Activated T-helper 1 cell treated with anti-CD3 and anti-CD28 coated beads, Interleukin-2, amount 50 U/mL, for 16 hours (primary cell): ENCODE measurements at regions not wholly inside any gene's neighbourhood (a gene's known extent, or its start where the extent isn't known, plus 50 kb on each side); places are given as distances from the start of the nearest gene placed in this dataset.
"Not testable (repeated sequence)": the region's sequence is repeated elsewhere in the genome, so short reads cannot be mapped to it uniquely, and the experiment has no call there.

Source experiments
- DNase-seq, 2 donors: peaks; one replicate each; pipeline ENCODE4 v3.0.0-alpha.2; 2020; ENCODE audit warnings: low read depth in 1 of 2, low spot score in 1 of 2

GRCh38 chr5:39526914-39527477 is 102.2 kb upstream of the DAB2 start:
- no peak for DNase-seq

GRCh38 chr5:39525781-39526180 is 101.0 kb upstream of the DAB2 start:
- not testable (repeated sequence) for DNase-seq

DNA sequence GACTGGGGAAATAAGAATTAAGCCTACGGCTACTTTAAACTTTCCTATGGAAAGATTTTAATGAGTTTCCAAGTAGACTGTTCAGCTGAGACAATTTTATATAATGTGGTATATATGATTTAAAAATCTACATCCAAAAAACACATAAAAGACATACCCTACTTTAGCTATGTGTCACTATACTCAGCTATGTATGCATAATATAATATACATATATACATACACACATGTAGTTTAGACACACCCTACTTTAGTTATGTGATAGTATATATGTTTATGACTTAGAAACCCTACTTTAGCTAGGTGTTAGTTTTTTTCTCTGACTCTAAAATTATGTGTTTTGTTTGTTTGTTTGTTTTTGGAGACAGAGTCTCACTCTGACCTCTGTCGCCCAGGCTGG is 100.5 kb upstream of the DAB2 start:
- DNase-seq = no peak

DNA sequence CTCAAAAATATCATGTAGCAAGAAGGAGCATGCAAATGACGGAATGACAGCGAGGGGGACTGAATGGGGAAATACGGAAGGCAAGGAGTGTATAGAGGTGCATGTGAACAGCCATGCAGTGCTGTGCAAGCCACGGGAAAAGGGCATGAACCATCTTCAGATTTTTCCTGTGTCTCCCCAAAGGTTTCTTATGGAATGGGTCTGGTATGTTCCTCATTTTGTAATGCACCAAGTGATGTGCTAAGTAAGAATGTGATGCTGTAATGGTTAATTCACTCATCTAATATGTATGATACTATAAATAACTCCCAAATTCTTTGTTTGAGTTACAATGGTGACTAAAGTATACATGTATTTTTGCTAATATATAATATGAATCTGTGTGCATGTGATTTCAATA is 99.0 kb upstream of the DAB2 start:
- DNase-seq = no peak

DNA sequence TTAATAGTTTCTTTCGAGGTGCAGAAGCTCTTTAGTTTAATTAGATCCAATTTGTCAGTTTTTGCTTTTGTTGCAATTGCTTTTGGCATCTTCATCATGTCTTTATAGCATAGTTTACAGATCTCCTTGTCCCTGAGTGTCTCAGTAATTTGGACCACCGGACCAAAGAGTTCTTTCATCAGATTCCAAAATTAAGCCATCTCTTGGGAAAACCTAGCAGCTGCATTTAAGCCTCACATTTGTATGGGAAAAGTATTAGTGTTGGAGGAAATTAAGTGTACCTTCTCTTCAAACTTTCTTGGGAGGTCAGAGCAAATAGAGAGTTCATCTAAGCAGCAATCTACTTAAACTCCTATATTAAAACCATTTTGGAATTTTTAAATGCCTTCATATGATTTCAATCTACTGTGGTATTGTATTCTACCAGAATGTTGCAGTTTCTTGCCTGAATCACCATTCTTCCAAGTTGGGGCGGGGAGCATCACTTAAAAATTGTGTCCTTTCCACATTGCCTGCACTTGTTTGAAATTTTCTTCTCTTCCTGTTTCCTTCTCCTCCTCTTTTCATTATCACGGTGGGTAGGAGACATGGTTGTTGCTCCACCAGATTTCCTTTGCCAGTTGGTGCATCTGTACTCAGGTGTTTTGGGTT is 97.3 kb upstream of the DAB2 start:
- no peak for DNase-seq

DNA sequence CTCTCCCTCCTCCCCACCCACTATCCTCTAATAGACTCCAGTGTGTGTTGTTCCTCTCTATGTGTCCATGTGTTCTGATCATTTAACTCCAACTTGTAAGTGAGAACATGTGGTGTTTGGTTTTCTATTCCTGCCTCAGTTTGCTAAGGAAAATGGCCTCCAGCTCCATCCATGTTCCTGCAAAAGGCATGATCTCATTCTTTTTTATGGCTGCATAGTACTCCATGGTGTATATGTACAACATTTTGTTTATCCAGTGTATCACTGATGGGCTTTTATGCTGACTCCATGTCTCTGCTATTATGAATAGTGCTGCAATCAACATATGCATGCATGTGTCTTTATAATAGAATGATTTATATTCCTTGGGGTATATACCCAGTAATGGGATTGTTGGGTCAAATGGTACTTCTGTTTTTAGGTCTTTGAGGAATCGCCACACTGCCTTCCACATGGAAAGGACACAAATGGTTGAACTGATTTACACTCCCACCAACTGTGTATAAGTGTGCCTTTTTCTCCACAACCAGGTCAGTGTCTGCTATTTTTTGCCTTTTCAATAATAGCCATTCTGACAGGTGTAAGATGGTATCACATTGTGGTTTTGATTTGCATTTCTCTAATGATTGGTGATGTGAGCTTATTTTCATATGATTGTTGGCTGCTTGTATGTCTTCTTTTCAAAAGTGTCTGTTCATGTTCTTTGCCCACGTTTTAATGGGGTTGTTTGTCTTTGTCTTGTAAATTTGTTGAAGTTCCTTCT is 96.5 kb upstream of the DAB2 start:
- no peak for DNase-seq

DNA sequence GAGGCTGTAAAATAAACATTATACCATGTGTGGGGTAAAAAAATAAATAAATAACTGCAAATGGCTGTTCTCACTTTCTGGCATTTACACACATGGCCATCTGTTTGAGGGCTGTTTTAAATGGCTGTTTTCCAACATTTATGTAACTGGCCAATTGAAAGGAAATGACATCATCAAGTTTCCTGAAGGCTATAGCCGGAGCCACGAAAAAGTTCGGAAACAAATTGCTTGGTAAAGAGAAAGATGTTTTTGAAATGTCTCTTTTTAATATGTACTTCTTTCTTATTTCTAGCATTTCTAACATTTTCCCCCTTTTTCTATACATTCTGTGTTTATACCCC is 95.4 kb upstream of the DAB2 start:
- no peak for DNase-seq

DNA sequence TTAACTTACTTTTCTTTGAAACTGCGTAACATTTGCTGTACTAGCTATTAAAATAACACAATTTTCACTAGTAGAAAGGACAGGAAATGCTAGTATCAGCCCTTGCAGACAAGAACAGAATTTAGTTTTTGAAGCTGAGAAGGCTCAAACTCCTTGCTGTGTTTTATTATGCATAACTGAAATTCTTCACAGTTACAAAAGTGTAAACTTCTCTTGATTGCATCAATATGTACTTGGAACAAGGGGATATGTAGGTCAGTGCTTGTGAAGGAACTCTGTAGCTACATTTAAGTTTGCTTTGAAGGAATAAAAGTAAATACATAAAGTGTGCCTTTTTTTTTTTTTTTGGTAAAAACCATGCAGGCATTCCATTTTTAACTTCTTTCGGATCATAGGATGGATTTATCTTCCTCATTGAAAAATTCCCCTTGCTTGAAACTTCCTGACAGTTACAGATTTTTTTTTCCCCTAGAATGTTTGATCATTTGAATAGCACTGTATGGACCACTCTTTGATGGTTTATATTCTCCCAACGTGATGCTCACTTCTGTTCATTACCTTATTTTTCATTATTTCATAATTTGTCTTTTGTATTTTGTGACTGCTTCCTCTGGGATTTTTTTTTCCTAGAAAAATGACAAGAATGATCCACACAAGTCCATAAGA is 94.9 kb upstream of the DAB2 start:
- no peak for DNase-seq

DNA sequence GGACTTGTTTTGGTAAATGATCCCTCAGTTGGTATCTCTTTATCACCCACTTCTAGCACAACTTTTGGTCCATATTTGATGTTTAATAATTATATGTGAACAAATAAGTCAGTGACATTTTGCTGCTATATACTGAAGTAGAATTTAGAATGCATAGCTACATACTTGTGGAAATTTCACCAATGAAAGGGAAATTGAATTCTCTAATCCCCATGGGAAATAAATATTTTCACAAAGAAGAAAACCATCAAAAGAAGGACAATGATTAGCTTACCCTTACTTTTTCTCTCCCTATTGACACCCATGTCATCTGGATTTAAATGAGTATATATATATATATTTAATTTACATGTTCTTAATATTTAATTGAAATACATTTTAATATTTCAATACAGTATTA is 94.3 kb upstream of the DAB2 start:
- DNase-seq = no peak

DNA sequence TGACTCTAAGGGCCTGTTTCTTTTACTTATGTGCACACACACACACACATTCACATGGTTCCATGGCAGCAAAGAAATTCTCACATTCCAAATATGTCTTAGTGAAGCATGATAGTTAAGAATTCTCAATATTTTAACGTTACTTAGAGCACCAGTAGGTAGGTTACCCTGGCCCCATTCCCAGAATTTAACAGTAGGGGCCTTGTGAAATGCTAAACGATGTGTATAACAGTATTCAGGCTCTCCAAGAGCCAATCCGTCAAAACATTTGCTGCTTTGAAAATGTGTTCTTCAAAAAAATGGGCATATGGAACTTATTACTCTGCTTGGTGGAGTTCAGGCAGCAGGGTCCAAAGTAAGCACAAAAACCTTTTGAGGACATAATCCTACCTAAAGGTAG is 93.7 kb upstream of the DAB2 start:
- no peak for DNase-seq

DNA sequence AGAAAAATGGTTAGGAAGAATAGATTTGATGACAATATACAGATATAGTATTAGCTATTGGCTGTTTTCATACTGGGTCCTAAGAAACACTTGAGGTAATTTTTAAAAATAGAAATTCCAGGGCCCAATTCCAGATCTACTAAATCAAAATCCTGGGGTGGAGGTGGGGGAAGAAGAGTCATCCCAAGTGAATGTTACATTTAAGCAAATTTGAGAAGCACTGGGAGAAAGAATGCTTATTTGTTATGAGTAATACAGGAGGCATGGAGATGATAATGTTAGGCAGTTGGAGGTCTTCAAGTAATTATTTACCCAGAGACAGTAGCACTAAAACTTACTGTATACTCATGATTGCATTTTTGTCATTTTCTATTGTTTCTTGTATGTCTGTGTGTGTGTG is 93.0 kb upstream of the DAB2 start:
- no peak for DNase-seq

DNA sequence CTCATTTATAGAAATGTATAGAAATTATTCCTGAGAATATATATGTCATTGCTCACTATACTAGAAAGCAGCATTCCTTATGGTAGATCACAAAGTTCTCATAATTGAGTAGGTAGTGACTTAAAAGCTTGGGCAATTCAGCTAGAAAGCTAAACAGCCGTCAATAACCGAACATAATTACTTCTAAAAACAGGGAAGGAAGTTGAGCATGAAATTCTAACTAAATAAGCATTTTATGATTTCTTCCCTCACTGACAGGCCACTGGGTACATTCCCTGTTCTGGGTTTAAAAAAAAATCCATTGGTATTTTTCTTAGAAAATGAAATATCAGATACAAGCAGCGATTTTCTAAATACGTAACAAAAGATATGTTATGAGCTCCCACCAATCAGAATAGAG is 91.1 kb upstream of the DAB2 start:
- no peak for DNase-seq

DNA sequence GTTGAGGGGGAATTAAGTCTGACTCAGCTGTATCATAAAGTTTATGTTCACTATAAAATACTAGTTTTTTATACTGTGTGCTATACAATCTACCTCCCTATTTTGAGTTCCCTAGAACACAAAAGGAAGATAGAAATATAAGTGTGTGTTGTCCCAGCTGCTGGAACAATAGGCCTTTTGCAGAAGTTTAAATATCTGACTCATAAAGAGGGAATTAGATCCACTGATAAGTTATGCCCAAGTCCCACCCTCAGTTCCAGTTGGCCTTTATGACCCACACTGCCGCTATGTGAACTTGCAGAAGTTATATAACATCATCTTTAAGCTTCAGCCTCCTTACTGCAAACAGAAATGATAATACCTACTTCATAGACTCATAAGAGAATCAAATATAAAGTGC is 88.5 kb upstream of the DAB2 start:
- DNase-seq = no peak

- DNase-seq = no peak
These were observed 81.4 kb upstream of the DAB2 start for GRCh38 chr5:39506211-39506610.

- DNase-seq = no peak
These were observed 81.0 kb upstream of the DAB2 start for GRCh38 chr5:39505791-39506190.

- DNase-seq = no peak
These were observed 80.6 kb upstream of the DAB2 start for GRCh38 chr5:39505363-39505762.

DNA sequence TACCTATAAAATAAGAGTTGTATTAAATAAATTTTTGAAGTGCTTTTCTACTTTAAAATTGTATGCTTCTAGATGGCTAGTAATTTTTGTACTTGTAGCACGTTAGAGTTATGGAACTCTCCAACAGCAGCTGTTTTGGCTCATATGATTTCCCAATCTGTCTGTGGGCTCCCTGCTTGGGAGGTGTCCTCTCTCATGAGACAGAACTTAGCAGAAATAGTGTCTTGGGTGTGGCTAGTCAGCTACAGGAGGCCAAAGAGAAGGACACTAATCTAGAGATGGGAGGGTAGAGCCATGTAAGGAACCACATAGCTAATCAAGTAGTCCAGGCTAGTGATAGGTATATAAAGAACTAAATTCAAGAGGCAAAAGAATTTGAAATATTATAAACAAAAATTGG is 78.4 kb upstream of the DAB2 start:
- DNase-seq = no peak

GRCh38 chr5:39502704-39503103 is 77.9 kb upstream of the DAB2 start:
- no peak for DNase-seq

- no peak for DNase-seq
These were observed 76.6 kb upstream of the DAB2 start for GRCh38 chr5:39501397-39501796.

DNA sequence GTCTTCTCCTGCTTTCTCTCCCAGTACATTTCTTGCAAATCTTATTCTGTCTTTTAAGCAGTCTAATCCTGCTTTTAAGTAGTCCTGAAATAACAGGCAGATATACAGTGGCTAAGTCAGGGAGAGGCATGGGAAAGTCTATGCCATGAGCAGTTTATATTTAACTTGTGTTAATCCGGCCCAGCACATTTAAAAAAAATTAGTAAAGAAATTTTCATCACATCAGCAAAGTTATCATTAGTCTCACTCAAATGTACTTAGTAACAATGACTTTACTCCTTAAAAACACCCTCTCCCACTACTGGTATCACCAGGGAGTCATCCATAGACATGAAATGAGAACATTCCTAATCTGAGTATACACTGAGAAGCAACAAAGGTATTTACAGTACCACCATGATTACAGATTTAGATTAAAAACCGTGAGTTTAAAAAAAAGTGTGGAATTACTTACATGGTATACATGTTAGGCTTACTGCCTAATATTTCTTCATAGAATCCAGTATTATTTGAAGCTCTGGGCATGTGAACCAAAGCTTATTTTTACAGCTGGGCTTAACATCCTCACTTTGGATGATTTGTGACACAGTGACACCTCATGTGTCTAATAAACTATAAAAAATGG is 75.9 kb upstream of the DAB2 start:
- DNase-seq = no peak

DNA sequence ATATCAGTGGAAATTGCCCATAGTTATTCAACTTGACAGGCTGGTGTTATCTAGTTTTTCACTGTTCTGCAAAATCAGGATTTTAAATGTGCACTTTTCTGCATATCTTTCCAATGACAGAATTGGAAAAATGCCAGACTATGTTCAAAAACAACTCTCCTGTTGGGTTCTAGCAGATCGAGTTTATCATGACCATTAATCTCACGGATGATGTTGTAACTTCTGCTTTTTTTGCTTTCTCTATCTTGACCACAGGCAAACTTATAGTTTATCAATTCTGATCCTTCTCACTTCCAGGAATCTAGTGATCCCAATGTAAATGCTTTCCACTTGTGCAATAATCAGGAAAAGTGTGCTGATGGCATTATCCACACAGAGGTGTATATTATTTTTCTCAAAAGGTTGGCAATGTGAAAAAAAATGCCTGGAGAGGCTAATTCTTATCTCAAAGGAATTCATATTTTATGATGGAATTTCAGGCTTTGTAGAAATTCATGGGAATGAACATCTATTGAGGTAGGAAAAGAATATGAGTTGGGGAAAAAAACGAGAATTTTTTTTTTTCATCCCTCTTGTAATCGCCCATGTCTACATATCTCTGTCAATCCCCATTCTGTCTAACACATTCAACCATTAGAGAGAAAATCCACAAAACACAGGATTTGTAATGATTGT is 73.6 kb upstream of the DAB2 start:
- no peak for DNase-seq
